ENCODE measurements at regions not wholly inside any gene's neighbourhood (a gene's known extent, or its start where the extent isn't known, plus 50 kb on each side); places are given as distances from the start of the nearest gene placed in this dataset.
"Not testable (repeated sequence)": the region's sequence is repeated elsewhere in the genome, so short reads cannot be mapped to it uniquely, and the experiment has no call there.

DNA sequence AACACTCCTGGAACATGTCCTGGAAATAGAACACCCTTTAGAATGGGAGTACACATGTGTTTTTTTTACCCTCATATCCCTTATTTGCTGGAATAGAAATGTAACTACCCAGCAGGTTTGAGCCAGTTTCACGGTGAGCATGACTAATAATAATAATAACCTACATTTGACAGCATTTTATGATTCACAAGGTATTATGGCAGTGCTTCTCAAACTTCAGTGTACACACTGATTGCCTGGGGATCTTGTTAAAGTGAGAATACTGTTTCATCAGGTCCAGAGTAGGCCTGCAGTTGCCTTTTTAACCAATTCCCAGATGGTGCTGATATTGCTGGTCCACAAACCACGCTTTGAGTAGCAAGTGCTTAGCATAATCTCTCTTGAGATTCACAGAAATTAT, 63.9 kb downstream of the NFKBIZ start:
- H3K27ac ChIP-seq (ENCODE audit: insufficient read depth, low read depth, low read length, poor library complexity, severe bottlenecking), result no peak overlapping the region
- no peak overlapping the region for H3K4me3 ChIP-seq (ENCODE audit: insufficient read depth, low read depth, low read length)
- H3K27me3 ChIP-seq (ENCODE audit: control insufficient read depth, insufficient read depth, low read length, poor library complexity, severe bottlenecking), result no peaks in the 10 kb centered on the region
- H3K36me3 ChIP-seq (ENCODE audit: control insufficient read depth, insufficient read depth, low read length), result no peaks in the 10 kb centered on the region
- no peaks in the 10 kb centered on the region for H3K4me1 ChIP-seq (ENCODE audit: control insufficient read depth, insufficient read depth, low read length)
- H3K9me3 ChIP-seq (ENCODE audit: control insufficient read depth, low read length), result no peaks in the 10 kb centered on the region
- 93 to 97% methylated on average over 1 to 2 of the region's 2 CpGs for WGBS, 2 experiments

DNA sequence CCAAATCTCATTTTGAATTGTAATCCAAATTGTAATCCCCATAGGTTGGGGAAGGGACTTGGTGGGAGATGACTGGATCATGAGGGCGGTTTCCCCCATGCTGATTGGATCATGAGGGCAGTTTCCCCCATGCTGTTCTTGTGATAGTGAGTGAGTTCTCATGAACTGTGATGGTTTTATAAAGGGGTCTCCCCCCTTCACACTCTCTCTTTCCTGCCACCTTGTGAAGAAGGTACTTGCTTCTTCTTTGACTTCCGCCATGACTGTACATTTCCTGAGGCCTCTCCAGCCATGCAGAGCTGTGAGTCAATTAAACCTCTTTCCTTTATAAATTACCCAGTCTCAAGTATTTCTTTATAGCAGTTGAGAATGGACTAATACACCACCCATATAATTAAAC, 68.4 kb downstream of the NFKBIZ start:
- H3K27ac ChIP-seq (ENCODE audit: insufficient read depth, low read depth, low read length, poor library complexity, severe bottlenecking); H3K27me3 ChIP-seq (ENCODE audit: control insufficient read depth, insufficient read depth, low read length, poor library complexity, severe bottlenecking); H3K9me3 ChIP-seq (ENCODE audit: control insufficient read depth, low read length); H3K4me1 ChIP-seq (ENCODE audit: control insufficient read depth, insufficient read depth, low read length); H3K4me3 ChIP-seq (ENCODE audit: insufficient read depth, low read depth, low read length); H3K36me3 ChIP-seq (ENCODE audit: control insufficient read depth, insufficient read depth, low read length): not testable (repeated sequence)
- 89 to 91% methylated on average over 2 of the region's 2 CpGs for WGBS, 2 experiments

DNA sequence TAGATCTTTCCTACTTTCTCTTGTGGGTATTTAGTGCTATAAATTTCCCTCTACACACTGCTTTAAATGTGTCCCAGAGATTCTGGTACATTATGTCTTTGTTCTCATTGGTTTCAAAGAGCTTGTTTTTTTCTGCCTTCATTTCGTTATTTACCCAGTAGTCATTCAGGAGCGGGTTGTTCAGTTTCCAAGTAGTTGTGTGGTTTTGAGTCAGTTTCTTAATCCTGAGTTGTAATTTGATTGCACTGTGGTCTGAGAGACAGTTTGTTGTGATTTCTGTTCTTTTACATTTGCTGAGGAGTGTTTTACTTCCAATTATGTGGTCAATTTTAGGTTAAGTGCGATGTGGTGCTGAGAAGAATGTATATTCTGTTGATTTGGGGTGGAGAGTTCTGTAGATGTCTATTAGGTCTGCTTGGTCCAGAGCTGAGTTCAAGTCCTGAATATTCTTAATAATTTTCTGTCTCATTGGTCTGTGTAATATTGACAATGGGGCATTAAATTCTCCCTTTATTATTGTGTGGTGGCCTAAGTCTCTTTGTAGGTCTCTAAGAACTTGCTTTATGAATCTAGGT, 72.9 kb downstream of the NFKBIZ start:
- H3K27ac ChIP-seq (ENCODE audit: insufficient read depth, low read depth, low read length, poor library complexity, severe bottlenecking); H3K27me3 ChIP-seq (ENCODE audit: control insufficient read depth, insufficient read depth, low read length, poor library complexity, severe bottlenecking); H3K36me3 ChIP-seq (ENCODE audit: control insufficient read depth, insufficient read depth, low read length); H3K9me3 ChIP-seq (ENCODE audit: control insufficient read depth, low read length); H3K4me3 ChIP-seq (ENCODE audit: insufficient read depth, low read depth, low read length); H3K4me1 ChIP-seq (ENCODE audit: control insufficient read depth, insufficient read depth, low read length): not testable (repeated sequence)
- WGBS, 2 experiments, result 93 to 96% methylated on average over 3 of the region's 3 CpGs

DNA sequence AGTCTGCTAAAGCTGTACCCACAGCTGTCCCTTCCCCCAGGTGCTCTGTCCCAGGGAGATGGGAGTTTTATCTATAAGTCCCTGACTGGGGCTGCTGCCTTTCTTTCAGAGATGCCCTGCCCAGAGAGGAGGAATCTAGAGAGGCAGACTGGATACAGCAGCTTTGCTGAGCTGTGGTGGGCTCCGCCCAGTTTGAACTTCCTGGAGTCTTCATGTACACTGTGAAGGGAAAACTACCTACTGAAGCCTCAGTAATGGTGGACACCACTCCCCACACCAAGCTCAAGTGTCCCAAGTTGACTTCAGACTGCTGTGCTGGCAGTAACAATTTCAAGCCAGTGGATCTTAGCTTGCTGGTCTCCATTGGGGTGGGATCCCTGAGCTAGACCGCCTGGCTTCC, 75.3 kb downstream of the NFKBIZ start:
- WGBS, 2 experiments, result 90 to 98% methylated on average over 2 of the region's 2 CpGs
- H3K4me3 ChIP-seq (ENCODE audit: insufficient read depth, low read depth, low read length); H3K9me3 ChIP-seq (ENCODE audit: control insufficient read depth, low read length); H3K27me3 ChIP-seq (ENCODE audit: control insufficient read depth, insufficient read depth, low read length, poor library complexity, severe bottlenecking); H3K36me3 ChIP-seq (ENCODE audit: control insufficient read depth, insufficient read depth, low read length); H3K4me1 ChIP-seq (ENCODE audit: control insufficient read depth, insufficient read depth, low read length); H3K27ac ChIP-seq (ENCODE audit: insufficient read depth, low read depth, low read length, poor library complexity, severe bottlenecking): not testable (repeated sequence)

DNA sequence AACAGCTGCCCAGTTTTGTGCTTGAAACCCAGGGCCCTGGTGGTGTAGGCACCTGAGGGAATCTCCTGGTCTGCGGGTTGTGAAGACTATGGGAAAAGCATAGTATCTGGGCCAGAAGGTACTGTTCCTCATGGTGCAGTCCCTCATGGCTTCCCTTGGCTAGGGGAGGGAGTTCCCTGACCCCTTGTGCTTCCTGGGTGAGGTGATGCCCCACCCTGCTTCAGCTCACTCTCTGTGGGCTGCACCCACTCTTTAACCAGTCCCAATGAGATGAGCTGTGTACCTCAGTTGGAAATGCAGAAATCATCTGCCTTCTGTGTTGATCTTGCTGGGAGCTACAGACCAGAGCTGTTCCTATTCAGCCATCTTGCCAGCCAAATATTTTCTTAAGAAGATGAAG, 75.8 kb downstream of the NFKBIZ start:
- H3K4me3 ChIP-seq (ENCODE audit: insufficient read depth, low read depth, low read length); H3K36me3 ChIP-seq (ENCODE audit: control insufficient read depth, insufficient read depth, low read length); H3K4me1 ChIP-seq (ENCODE audit: control insufficient read depth, insufficient read depth, low read length); H3K27me3 ChIP-seq (ENCODE audit: control insufficient read depth, insufficient read depth, low read length, poor library complexity, severe bottlenecking); H3K27ac ChIP-seq (ENCODE audit: insufficient read depth, low read depth, low read length, poor library complexity, severe bottlenecking); H3K9me3 ChIP-seq (ENCODE audit: control insufficient read depth, low read length): not testable (repeated sequence)
- 79 to 100% methylated on average over 1 of the region's 1 CpG for WGBS, 2 experiments

DNA sequence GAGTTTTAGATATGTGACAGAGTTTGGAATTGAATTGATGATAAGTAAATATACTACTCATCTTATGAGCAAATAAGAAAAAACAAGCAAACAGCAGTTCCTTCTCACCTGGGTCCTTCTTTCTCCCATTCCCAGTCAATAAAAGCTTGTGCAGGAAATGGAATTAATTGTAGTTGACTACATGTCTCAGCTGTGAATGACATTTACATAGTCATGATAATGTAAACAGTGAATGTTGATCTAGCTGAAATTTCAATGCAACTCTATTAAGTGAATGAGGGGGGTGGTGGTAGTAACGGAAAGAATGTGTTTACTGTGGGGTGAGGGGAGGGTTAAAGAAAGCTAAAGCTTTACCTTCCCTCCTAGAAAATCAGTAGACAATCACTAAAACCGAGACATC, 76.2 kb downstream of the NFKBIZ start:
- no peaks in the 10 kb centered on the region for H3K27me3 ChIP-seq (ENCODE audit: control insufficient read depth, insufficient read depth, low read length, poor library complexity, severe bottlenecking)
- no peaks in the 10 kb centered on the region for H3K4me1 ChIP-seq (ENCODE audit: control insufficient read depth, insufficient read depth, low read length)
- H3K9me3 ChIP-seq (ENCODE audit: control insufficient read depth, low read length), result no peaks in the 10 kb centered on the region
- WGBS, 2 experiments, result 60 to 83% methylated on average over 1 of the region's 2 CpGs
- H3K27ac ChIP-seq (ENCODE audit: insufficient read depth, low read depth, low read length, poor library complexity, severe bottlenecking), result no peak overlapping the region
- no peak overlapping the region for H3K4me3 ChIP-seq (ENCODE audit: insufficient read depth, low read depth, low read length)
- no peaks in the 10 kb centered on the region for H3K36me3 ChIP-seq (ENCODE audit: control insufficient read depth, insufficient read depth, low read length)

DNA sequence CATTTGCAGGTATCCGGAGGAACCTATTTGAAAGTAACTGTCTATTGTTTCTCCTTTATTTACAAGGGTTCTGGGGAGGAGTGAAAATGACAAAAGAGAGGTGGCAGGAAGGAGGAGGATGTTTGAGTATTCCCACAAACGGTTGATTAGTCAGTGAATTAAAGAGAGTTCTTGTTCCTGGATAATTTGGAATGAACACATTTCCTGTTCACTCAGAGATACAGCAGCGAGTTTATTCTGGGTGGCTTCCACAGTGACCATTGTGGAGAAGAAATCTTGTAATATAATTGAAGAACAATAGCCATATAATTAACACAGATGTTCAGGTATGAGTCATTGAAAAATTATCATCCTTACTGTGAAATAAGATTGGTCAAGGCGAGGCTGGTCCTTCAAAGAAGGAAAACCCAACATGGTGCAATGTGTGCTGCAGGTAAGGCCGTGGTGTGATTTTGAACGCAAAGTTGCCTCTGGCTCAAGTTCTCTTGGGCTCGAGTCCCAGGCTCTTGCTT, 77.3 kb downstream of the NFKBIZ start:
- Histone ChIP-seq H3K27ac (ENCODE audit: insufficient read depth, low read depth, low read length, poor library complexity, severe bottlenecking) (no peak overlapping the region), H3K36me3 (ENCODE audit: control insufficient read depth, insufficient read depth, low read length) (no peaks in the 10 kb centered on the region), H3K4me1 (ENCODE audit: control insufficient read depth, insufficient read depth, low read length) (no peaks in the 10 kb centered on the region), H3K9me3 (ENCODE audit: control insufficient read depth, low read length) (no peaks in the 10 kb centered on the region), H3K4me3 (ENCODE audit: insufficient read depth, low read depth, low read length) (no peak overlapping the region), H3K27me3 (ENCODE audit: control insufficient read depth, insufficient read depth, low read length, poor library complexity, severe bottlenecking) (no peaks in the 10 kb centered on the region)
- 83 to 88% methylated on average over 6 to 7 of the region's 7 CpGs for WGBS, 2 experiments

DNA sequence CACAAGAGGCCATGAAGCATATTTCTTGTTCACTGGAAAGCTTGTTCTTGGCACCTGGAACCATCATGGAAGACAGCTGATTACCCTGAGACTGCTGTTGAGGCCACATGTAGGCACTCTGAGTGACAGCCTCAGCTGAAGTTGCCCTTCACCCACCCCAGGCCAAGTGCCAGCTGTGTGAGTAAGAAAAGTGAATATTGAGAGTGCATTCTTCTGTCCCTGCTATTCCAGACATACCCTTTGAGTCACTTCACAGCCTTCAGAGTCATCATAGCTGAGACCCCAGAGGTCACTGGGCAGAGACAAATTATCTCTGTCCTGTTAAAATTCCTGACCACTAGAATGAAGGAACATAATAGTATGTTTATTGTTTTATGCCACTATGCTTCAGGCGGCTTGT, 79.6 kb downstream of the NFKBIZ start:
- no peaks in the 10 kb centered on the region for H3K9me3 ChIP-seq (ENCODE audit: control insufficient read depth, low read length)
- no peaks in the 10 kb centered on the region for H3K4me1 ChIP-seq (ENCODE audit: control insufficient read depth, insufficient read depth, low read length)
- H3K27ac ChIP-seq (ENCODE audit: insufficient read depth, low read depth, low read length, poor library complexity, severe bottlenecking), result no peak overlapping the region
- H3K27me3 ChIP-seq (ENCODE audit: control insufficient read depth, insufficient read depth, low read length, poor library complexity, severe bottlenecking), result no peaks in the 10 kb centered on the region
- 100% methylated on average over 1 of the region's 1 CpG; no CpG with 5 or more reads in 1 of the 2 experiments for WGBS, 2 experiments
- H3K4me3 ChIP-seq (ENCODE audit: insufficient read depth, low read depth, low read length), result no peak overlapping the region
- H3K36me3 ChIP-seq (ENCODE audit: control insufficient read depth, insufficient read depth, low read length), result no peaks in the 10 kb centered on the region

DNA sequence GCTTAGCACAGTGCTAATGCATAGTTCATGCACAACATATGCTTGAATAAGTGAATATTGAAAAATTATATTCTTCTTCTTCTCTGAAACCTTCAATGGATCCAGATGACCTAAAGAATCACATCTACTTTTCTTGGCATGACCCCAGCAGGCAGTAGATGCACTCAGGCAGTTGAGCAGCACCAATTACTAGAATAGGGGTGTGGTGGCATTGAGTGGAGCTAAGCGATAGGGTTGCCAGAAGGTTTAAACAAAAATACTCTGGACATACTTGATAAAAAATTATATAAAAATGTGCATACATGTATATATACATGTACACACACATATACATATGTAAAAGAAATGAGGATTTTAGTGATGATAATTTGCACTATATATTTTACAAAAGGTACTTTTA, 81.8 kb downstream of the NFKBIZ start:
- Histone ChIP-seq H3K9me3 (ENCODE audit: control insufficient read depth, low read length) (no peaks in the 10 kb centered on the region), H3K27me3 (ENCODE audit: control insufficient read depth, insufficient read depth, low read length, poor library complexity, severe bottlenecking) (no peaks in the 10 kb centered on the region), H3K27ac (ENCODE audit: insufficient read depth, low read depth, low read length, poor library complexity, severe bottlenecking) (no peak overlapping the region), H3K36me3 (ENCODE audit: control insufficient read depth, insufficient read depth, low read length) (no peaks in the 10 kb centered on the region), H3K4me1 (ENCODE audit: control insufficient read depth, insufficient read depth, low read length) (no peaks in the 10 kb centered on the region), H3K4me3 (ENCODE audit: insufficient read depth, low read depth, low read length) (no peak overlapping the region)
- whole genome bisulfite sequencing, 2 experiments, result no CpG with 5 or more reads among the region's 1 CpG

DNA sequence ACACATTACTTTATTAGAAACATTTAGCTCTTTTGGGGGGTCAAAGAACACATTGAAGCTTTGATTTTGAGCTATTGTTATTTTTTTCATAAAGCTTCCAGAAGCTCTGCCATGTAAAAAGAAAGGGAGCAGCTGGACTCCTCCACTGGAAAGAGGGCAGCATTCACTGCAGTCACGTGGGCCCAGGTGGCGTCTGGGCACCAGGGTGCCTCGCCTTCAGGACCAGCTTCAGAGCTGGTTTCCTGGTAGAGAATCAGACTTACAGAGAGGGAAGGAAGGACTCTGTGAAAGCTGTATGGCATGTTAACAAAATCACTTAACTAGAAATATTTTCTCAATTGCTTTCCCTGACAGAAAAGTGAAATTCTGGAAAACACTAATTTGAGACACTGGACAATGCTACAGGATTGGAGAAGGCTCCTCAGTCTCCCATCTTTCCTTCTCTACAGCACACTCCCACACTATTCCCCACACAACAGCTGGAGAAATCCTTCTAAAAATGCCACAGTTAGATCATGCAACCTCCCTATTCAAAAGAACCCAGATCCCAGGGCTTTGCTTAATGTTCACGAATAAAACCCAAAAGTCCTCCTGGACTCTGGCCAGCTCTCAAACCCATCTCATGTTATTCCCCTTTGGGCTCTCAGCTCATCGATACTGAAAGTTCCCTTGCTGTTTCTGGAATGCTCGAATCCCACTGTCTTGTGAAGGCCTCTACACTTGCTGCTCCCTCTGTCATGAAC, 83.2 kb downstream of the NFKBIZ start:
- whole genome bisulfite sequencing, 2 experiments, result 87 to 94% methylated on average over 6 of the region's 6 CpGs
- H3K27ac ChIP-seq (ENCODE audit: insufficient read depth, low read depth, low read length, poor library complexity, severe bottlenecking), result no peak overlapping the region

More for the DNA sequence above, 83.2 kb downstream of the NFKBIZ start:
- H3K4me1 ChIP-seq (ENCODE audit: control insufficient read depth, insufficient read depth, low read length), result no peaks in the 10 kb centered on the region
- no peaks in the 10 kb centered on the region for H3K9me3 ChIP-seq (ENCODE audit: control insufficient read depth, low read length)
- H3K36me3 ChIP-seq (ENCODE audit: control insufficient read depth, insufficient read depth, low read length), result no peaks in the 10 kb centered on the region
- no peak overlapping the region for H3K4me3 ChIP-seq (ENCODE audit: insufficient read depth, low read depth, low read length)
- H3K27me3 ChIP-seq (ENCODE audit: control insufficient read depth, insufficient read depth, low read length, poor library complexity, severe bottlenecking), result no peaks in the 10 kb centered on the region
